Mesothelial cell of epicardium (in vitro differentiated cells): ENCODE measurements at regions not wholly inside any gene's neighbourhood (a gene's known extent, or its start where the extent isn't known, plus 50 kb on each side); places are given as distances from the start of the nearest gene placed in this dataset.

ENCODE experiments used
- DNase-seq, 2 experiments: peaks; one replicate each; pipeline ENCODE4 v3.0.0; 2021; ENCODE audit warnings: low spot score in 2 of 2; ENCODE audit not compliant: unreplicated experiment in 2 of 2
- H3K27ac Mint-ChIP-seq: 2 replicates; pipeline ENCODE4 v1.8.0; 2021; ENCODE audit warnings: mixed read lengths
- H3K27me3 Mint-ChIP-seq: 2 replicates; pipeline ENCODE4 v1.8.0; 2021; ENCODE audit warnings: low read depth, mixed read lengths
- H3K36me3 Mint-ChIP-seq: 2 replicates; pipeline ENCODE4 v1.8.0; 2021; ENCODE audit warnings: mixed read lengths
- H3K4me1 Mint-ChIP-seq: 2 replicates; pipeline ENCODE4 v1.8.0; 2021; ENCODE audit warnings: mixed read lengths
- H3K4me3 Mint-ChIP-seq: 2 replicates; pipeline ENCODE4 v1.8.0; 2021; ENCODE audit warnings: mild to moderate bottlenecking, moderate library complexity, mixed read lengths
- H3K9me3 Mint-ChIP-seq: 2 replicates; pipeline ENCODE4 v1.8.0; 2021; ENCODE audit warnings: mixed read lengths
- TF ChIP-seq, protein P1 (sequence below): fragments of 200-600 bp; sonication (generic); IDR thresholded peaks from one replicate; pipeline ENCODE4 v1.5.0; 2021; ENCODE audit warnings: antibody characterized with exemption; ENCODE audit not compliant: unreplicated experiment

DNA sequence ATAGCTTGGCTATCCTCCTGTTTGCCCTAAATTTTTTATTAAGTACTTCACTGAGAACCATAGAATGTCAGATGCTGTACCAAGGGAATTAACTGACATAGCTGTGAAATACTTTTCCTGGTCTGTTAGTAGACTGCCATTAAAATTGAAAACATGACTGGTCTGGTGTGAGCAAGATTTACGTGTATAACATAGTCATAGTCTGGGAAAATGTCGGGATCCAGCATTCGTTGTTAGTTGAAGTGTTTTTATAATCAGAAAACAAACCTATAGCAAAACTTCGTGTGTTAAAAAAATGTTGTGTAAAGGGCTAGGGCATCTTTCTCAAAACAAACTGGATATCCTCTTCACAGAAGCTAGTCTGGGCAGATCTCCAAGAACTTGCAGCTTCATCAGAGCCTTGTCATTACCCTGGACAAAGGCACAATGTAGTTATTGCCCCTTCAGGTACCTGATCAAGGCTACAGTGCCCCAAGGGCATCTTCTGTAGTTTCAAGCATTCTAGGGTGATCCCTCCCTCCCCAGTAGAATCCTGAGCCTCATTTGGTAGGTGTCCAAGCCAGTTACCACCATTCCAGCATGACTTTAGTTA, 454.2 kb upstream of the SGCD start:
- Mint-ChIP-seq H3K4me3 (no peak overlapping the region), H3K27ac (no peak overlapping the region), H3K27me3 (peaks cover 9% of the 10 kb centered on the region), H3K9me3 (no peaks in the 10 kb centered on the region), H3K4me1 (peaks cover 10% of the 10 kb centered on the region), H3K36me3 (no peaks in the 10 kb centered on the region)
- no peak for DNase-seq
- TF ChIP-seq, protein P1, sequence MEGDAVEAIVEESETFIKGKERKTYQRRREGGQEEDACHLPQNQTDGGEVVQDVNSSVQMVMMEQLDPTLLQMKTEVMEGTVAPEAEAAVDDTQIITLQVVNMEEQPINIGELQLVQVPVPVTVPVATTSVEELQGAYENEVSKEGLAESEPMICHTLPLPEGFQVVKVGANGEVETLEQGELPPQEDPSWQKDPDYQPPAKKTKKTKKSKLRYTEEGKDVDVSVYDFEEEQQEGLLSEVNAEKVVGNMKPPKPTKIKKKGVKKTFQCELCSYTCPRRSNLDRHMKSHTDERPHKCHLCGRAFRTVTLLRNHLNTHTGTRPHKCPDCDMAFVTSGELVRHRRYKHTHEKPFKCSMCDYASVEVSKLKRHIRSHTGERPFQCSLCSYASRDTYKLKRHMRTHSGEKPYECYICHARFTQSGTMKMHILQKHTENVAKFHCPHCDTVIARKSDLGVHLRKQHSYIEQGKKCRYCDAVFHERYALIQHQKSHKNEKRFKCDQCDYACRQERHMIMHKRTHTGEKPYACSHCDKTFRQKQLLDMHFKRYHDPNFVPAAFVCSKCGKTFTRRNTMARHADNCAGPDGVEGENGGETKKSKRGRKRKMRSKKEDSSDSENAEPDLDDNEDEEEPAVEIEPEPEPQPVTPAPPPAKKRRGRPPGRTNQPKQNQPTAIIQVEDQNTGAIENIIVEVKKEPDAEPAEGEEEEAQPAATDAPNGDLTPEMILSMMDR: no peak

DNA sequence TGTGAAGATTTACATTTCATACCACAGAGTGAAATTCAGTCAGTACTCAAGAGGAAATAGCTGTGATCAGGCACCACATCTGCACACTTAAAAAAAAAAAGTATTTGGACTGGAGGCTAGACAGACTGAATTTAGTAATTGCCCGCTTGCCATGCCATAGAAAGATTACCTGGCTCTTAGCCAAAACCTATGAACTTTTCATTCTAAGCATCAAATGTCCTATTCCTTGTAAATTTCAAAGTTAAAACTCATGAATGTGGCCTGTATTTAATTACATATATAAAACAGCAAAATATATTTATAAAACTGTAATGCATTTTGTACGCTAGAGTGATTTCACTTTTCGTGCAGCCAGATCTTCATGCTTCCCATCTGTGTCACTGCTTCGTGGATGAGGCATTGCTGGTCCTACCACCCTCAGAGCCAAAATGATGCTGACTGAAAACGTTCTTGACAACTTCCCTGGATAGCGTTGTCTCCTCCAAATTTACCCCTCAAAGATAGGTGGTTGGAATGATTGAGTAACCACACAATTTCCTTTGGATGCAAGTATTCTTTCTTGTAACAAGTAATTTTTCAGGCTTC, 447.9 kb upstream of the SGCD start:
- H3K4me3 Mint-ChIP-seq: no peak overlapping the region
- peaks cover 2% of the 10 kb centered on the region for H3K27me3 Mint-ChIP-seq
- TF ChIP-seq, protein P1: no peak
- no peak for DNase-seq
- H3K9me3 Mint-ChIP-seq: no peaks in the 10 kb centered on the region
- H3K4me1 Mint-ChIP-seq: no peaks in the 10 kb centered on the region
- no peak overlapping the region for H3K27ac Mint-ChIP-seq
- no peaks in the 10 kb centered on the region for H3K36me3 Mint-ChIP-seq

DNA sequence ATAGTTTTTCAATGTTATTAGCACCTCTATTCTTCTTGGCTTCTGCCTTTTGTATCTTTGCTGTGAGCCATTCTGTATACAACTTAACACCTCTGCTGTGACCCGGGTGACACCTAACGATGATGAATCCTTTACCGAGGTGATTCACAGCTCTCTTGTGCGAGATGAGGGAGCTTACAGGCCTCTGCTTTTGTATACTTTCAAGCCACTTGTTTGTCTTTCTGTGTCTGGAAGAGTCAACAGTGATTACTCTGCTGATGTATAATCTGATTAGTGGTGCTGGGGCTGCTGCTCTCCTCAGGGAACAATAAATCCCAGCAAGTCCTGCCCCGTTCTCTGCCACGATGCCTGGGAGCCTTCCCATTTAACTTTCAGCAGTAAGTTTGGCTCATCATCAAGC, 442.9 kb upstream of the SGCD start:
- Mint-ChIP-seq H3K4me3 (no peak overlapping the region), H3K36me3 (no peaks in the 10 kb centered on the region), H3K4me1 (no peaks in the 10 kb centered on the region), H3K27me3 (peaks cover 12% of the 10 kb centered on the region), H3K27ac (no peak overlapping the region), H3K9me3 (no peaks in the 10 kb centered on the region)
- DNase-seq: no peak
- TF ChIP-seq, protein P1: no peak

DNA sequence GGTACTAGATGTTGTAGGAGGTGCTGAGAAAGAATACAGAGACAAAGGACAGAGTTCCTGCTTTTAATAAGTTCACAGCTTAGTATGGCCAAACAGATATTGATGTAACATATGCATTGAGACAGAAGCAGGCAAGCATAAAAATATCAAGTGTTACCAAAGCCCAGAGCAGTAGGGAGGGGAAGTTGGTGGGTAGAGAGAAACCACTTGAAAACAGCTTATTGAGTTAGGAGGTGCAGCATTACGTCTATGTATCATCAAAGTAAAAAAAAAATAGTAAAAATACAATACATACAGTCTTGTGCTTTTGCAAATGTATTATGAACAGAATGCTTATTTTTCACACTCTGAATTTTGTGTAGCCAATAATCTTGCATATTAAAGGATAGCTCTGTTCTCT, 441.8 kb upstream of the SGCD start:
- TF ChIP-seq, protein P1: no peak
- no peak for DNase-seq
- no peaks in the 10 kb centered on the region for H3K9me3 Mint-ChIP-seq
- no peaks in the 10 kb centered on the region for H3K36me3 Mint-ChIP-seq
- no peak overlapping the region for H3K4me3 Mint-ChIP-seq
- H3K27me3 Mint-ChIP-seq: peaks cover 17% of the 10 kb centered on the region
- no peaks in the 10 kb centered on the region for H3K4me1 Mint-ChIP-seq
- H3K27ac Mint-ChIP-seq: no peak overlapping the region

DNA sequence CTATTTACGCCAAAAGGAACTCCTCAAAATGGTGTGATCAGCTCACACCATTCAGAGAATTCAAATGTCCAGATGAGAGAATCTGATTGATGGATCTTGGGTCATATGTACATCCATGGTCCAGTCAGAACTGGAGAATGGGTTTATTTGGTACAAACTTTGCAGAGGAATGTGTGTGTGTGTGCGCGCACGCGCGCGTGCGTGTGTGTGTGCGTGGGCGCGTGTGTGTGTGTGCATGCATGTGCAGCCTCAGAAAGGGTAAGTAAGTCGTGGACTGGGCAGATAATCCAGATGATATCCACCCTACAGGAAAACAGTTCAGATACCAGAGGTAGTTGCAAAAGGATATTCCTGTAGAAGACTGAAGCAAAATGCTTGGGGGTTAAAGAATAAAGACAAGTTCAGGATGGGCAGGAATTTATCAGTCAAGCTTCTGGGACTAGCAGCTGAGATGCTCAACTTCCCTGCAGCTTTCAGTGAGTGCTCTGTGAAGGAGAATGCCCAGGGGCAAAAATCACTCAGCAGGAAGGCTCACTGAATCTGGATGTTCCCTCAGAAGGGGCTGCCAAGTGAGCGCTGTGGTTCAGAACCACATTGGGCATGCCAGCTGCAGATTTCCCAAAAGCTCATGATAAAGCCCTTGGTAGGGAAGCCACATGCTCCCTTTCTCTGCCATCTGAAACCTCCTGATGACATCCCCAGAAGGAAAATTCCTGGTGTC, 440.5 kb upstream of the SGCD start:
- Mint-ChIP-seq H3K27ac (no peak overlapping the region), H3K4me3 (no peak overlapping the region), H3K4me1 (no peaks in the 10 kb centered on the region), H3K27me3 (peaks cover 17% of the 10 kb centered on the region), H3K9me3 (no peaks in the 10 kb centered on the region), H3K36me3 (no peaks in the 10 kb centered on the region)
- DNase-seq: no peak
- TF ChIP-seq, protein P1: no peak
